OCI-LY1 (cell line): ENCODE measurements at regions not wholly inside any gene's neighbourhood (a gene's known extent, or its start where the extent isn't known, plus 50 kb on each side); places are given as distances from the start of the nearest gene placed in this dataset.
"Not testable (repeated sequence)": the region's sequence is repeated elsewhere in the genome, so short reads cannot be mapped to it uniquely, and the experiment has no call there.

Source experiments
- H2AFZ ChIP-seq: fragments of 200-600 bp; sonication (generic), shearing (Covaris generic); 2 replicates; pipeline ENCODE4 v1.6.0; 2014; ENCODE audit warnings: antibody characterized with exemption, mild to moderate bottlenecking, low read length
- H3F3A ChIP-seq: fragments of 200-600 bp; sonication (generic), shearing (Covaris generic); 2 replicates; pipeline ENCODE4 v1.6.0; 2014; ENCODE audit warnings: mild to moderate bottlenecking, antibody characterized with exemption, low read length, moderate library complexity; ENCODE audit not compliant: insufficient read depth
- H3K27ac ChIP-seq: fragments of 200-600 bp; sonication (generic); 2 replicates; pipeline ENCODE4 v1.5.1; 2014; ENCODE audit warnings: low read length, mixed run types, mild to moderate bottlenecking, low read depth; ENCODE audit not compliant: poor library complexity, severe bottlenecking
- H3K27me3 ChIP-seq: fragments of 200-600 bp; sonication (generic); 2 replicates; pipeline ENCODE4 v1.6.0; 2014; ENCODE audit warnings: antibody characterized with exemption, mild to moderate bottlenecking, low read length, moderate library complexity; ENCODE audit not compliant: insufficient read depth
- H3K36me3 ChIP-seq: fragments of 200-600 bp; sonication (generic); 2 replicates; pipeline ENCODE4 v1.6.1; 2014; ENCODE audit warnings: mild to moderate bottlenecking, antibody characterized with exemption, low read length, moderate library complexity, mixed read lengths; ENCODE audit not compliant: insufficient read depth
- H3K4me1 ChIP-seq: fragments of 200-600 bp; sonication (generic); 2 replicates; pipeline ENCODE4 v1.5.1; 2014; ENCODE audit warnings: mild to moderate bottlenecking, low read length, moderate library complexity; ENCODE audit not compliant: insufficient read depth, severe bottlenecking
- H3K4me2 ChIP-seq: fragments of 200-600 bp; sonication (generic), shearing (Covaris generic); 2 replicates; pipeline ENCODE4 v1.6.1; 2014; ENCODE audit warnings: low read length
- H3K4me3 ChIP-seq: fragments of 200-600 bp; sonication (generic); 2 replicates; pipeline ENCODE4 v1.5.1; 2014; ENCODE audit warnings: low read length, low read depth, mild to moderate bottlenecking, mixed read lengths; ENCODE audit not compliant: poor library complexity, severe bottlenecking
- H3K79me2 ChIP-seq: fragments of 200-600 bp; shearing (Covaris generic); 2 replicates; pipeline ENCODE4 v1.6.1; 2016; ENCODE audit warnings: mixed run types, low read length, mixed read lengths; ENCODE audit not compliant: insufficient read depth
- H3K9ac ChIP-seq: fragments of 200-600 bp; sonication (generic), shearing (Covaris generic); 2 replicates; pipeline ENCODE4 v1.6.1; 2014; ENCODE audit warnings: mild to moderate bottlenecking, low read length, mixed read lengths
- H3K9me2 ChIP-seq: fragments of 200-600 bp; sonication (generic), shearing (Covaris generic); 2 replicates; pipeline ENCODE4 v1.6.1; 2014; ENCODE audit warnings: low read depth, mild to moderate bottlenecking, low read length, mixed read lengths
- H3K9me3 ChIP-seq: fragments of 200-600 bp; shearing (Covaris generic); 2 replicates; pipeline ENCODE4 v1.6.1; 2014; ENCODE audit warnings: low read length, mixed read lengths
- H4K20me1 ChIP-seq: fragments of 200-600 bp; sonication (generic), shearing (Covaris generic); 2 replicates; pipeline ENCODE4 v1.6.0; 2016; ENCODE audit warnings: mild to moderate bottlenecking, low read length; ENCODE audit not compliant: insufficient read depth
- EZH2 ChIP-seq: fragments of 200-600 bp; sonication (generic), shearing (Covaris generic); IDR thresholded peaks from 2 replicates; pipeline ENCODE4 v1.8.0; 2017; ENCODE audit warnings: borderline replicate concordance, mixed run types, mild to moderate bottlenecking, antibody characterized with exemption, low read length, moderate library complexity, mixed read lengths
- TF ChIP-seq, protein P1 (sequence below): fragments of 200-600 bp; sonication (generic), shearing (Covaris generic); IDR thresholded peaks from 2 replicates; pipeline ENCODE4 v1.5.1; 2017; ENCODE audit warnings: mild to moderate bottlenecking, antibody characterized with exemption, low read length, moderate library complexity, mixed read lengths

- Histone ChIP-seq H3K27ac (no peak overlapping the region), H2AFZ (no peak overlapping the region), H3F3A (no peaks in the 10 kb centered on the region), H3K4me1 (no peaks in the 10 kb centered on the region), H3K9me3 (no peaks in the 10 kb centered on the region), H3K36me3 (no peaks in the 10 kb centered on the region), H3K9me2 (no peaks in the 10 kb centered on the region), H3K9ac (no peak overlapping the region), H3K4me3 (no peak overlapping the region), H3K79me2 (no peaks in the 10 kb centered on the region), H4K20me1 (no peaks in the 10 kb centered on the region), H3K4me2 (no peak overlapping the region), H3K27me3 (no peaks in the 10 kb centered on the region)
- no peak for TF ChIP-seq EZH2
- TF ChIP-seq, protein P1, sequence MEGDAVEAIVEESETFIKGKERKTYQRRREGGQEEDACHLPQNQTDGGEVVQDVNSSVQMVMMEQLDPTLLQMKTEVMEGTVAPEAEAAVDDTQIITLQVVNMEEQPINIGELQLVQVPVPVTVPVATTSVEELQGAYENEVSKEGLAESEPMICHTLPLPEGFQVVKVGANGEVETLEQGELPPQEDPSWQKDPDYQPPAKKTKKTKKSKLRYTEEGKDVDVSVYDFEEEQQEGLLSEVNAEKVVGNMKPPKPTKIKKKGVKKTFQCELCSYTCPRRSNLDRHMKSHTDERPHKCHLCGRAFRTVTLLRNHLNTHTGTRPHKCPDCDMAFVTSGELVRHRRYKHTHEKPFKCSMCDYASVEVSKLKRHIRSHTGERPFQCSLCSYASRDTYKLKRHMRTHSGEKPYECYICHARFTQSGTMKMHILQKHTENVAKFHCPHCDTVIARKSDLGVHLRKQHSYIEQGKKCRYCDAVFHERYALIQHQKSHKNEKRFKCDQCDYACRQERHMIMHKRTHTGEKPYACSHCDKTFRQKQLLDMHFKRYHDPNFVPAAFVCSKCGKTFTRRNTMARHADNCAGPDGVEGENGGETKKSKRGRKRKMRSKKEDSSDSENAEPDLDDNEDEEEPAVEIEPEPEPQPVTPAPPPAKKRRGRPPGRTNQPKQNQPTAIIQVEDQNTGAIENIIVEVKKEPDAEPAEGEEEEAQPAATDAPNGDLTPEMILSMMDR, result no peak
Observed at GRCh38 chr9:33698267-33698666, 97.1 kb upstream of the PRSS3 start.

- H3K36me3 ChIP-seq, H3K9ac ChIP-seq, H3K4me2 ChIP-seq, H3K9me2 ChIP-seq, H3K27ac ChIP-seq, H3K79me2 ChIP-seq, H3F3A ChIP-seq, H3K4me3 ChIP-seq, H2AFZ ChIP-seq, H3K9me3 ChIP-seq, H3K27me3 ChIP-seq, H4K20me1 ChIP-seq, H3K4me1 ChIP-seq: not testable (repeated sequence)
Observed at GRCh38 chr9:33700940-33701339, 94.4 kb upstream of the PRSS3 start.

DNA sequence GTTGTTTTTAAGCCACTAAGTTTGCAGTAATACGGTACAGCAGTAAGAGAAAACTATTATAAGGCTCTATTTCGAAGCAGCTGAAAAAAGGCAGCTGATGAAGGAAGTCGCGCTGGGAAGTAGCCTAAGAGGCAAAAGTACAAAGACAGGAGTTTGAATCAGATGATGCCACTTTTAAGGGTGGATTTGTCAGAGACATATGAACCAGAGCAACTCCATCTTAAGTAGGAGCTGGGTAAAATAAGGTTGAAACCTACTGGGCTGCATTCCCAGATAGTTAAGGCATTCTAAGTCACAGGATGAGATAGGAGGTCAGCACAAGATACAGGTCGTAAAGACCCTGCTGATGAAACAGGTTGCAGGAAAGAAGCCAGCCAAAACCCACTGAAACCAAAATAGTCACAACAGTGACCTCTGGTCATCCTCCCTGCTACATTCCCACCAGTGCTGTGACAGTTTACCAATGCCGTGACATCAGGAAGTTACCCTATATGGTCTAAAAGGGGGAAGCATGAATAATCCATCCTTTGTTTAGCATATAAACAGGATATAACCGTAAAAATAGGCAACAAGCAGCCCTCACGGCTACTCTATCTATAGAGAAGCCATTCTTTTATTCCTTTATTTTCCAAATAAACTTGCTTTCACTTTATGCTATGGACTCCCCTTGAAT, 91.8 kb upstream of the PRSS3 start:
- Histone ChIP-seq H3K9ac (no peak overlapping the region), H3K4me1 (no peaks in the 10 kb centered on the region), H3K4me2 (no peak overlapping the region), H3K27me3 (no peaks in the 10 kb centered on the region), H3K36me3 (no peaks in the 10 kb centered on the region), H3K79me2 (no peaks in the 10 kb centered on the region), H2AFZ (no peak overlapping the region), H3K9me3 (no peaks in the 10 kb centered on the region), H3K27ac (no peak overlapping the region), H3F3A (no peaks in the 10 kb centered on the region), H3K9me2 (no peaks in the 10 kb centered on the region), H3K4me3 (no peak overlapping the region), H4K20me1 (no peaks in the 10 kb centered on the region)
- TF ChIP-seq, protein P1, result no peak
- no peak for TF ChIP-seq EZH2

DNA sequence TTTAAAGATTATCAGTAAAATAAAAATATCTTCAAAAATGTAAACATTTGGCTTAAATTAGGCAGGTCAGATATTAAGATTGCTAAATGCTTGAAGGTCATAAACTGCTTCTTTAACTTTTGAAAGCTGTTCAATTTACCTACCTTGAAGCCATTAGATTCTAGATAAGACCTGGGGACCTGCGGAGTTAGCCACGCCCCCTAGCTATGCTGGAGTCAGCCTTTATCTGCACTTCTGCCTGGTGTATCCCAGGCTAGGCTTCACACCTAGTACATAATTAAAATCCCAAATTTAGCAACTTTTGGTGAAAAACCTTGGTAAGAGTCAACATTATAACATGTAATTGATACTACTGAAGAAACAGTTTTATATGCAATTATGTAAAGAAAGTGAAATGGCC, 89.9 kb upstream of the PRSS3 start:
- not testable (repeated sequence) for H3K9ac ChIP-seq, H3K9me3 ChIP-seq, H3K4me2 ChIP-seq, H3F3A ChIP-seq, H2AFZ ChIP-seq, H3K9me2 ChIP-seq, H3K79me2 ChIP-seq, H4K20me1 ChIP-seq, H3K27ac ChIP-seq, H3K36me3 ChIP-seq, H3K4me1 ChIP-seq, H3K4me3 ChIP-seq, H3K27me3 ChIP-seq
